Hematopoietic multipotent progenitor cell treated with erythropoietin and hydrocortisone succinate and interleukin-3 and kit ligand, for 8 days (in vitro differentiated cells): ENCODE measurements at regions not wholly inside any gene's neighbourhood (a gene's known extent, or its start where the extent isn't known, plus 50 kb on each side); places are given as distances from the start of the nearest gene placed in this dataset.
"Not testable (repeated sequence)": the region's sequence is repeated elsewhere in the genome, so short reads cannot be mapped to it uniquely, and the experiment has no call there.

Source experiments
- DNase-seq: peaks from one replicate; pipeline ENCODE4 v3.0.0-alpha.2; 2015

GRCh38 chr14:40218282-40218941 is 786.2 kb upstream of the FBXO33 start:
- no peak for DNase-seq

GRCh38 chr14:40216976-40217375 is 784.7 kb upstream of the FBXO33 start:
- no peak for DNase-seq

GRCh38 chr14:40216408-40216807 is 784.2 kb upstream of the FBXO33 start:
- not testable (repeated sequence) for DNase-seq

- no peak for DNase-seq
Observed at GRCh38 chr14:40213701-40214100, 781.5 kb upstream of the FBXO33 start.

GRCh38 chr14:40204441-40205175 is 772.4 kb upstream of the FBXO33 start:
- DNase-seq: no peak

GRCh38 chr14:40199101-40199500 is 766.9 kb upstream of the FBXO33 start:
- DNase-seq: no peak

- no peak for DNase-seq
Observed at GRCh38 chr14:40197344-40197743, 765.1 kb upstream of the FBXO33 start.

- DNase-seq: no peak
Observed at GRCh38 chr14:40188006-40188405, 755.8 kb upstream of the FBXO33 start.

GRCh38 chr14:40164083-40164482 is 731.9 kb upstream of the FBXO33 start:
- no peak for DNase-seq

GRCh38 chr14:40139657-40140056 is 707.4 kb upstream of the FBXO33 start:
- no peak for DNase-seq

GRCh38 chr14:40133463-40133862 is 701.2 kb upstream of the FBXO33 start:
- no peak for DNase-seq

- no peak for DNase-seq
Observed at GRCh38 chr14:40129159-40129558, 696.9 kb upstream of the FBXO33 start.

GRCh38 chr14:40123816-40124215 is 691.6 kb upstream of the FBXO33 start:
- DNase-seq: no peak

- no peak for DNase-seq
Observed at GRCh38 chr14:40122968-40123648, 690.9 kb upstream of the FBXO33 start.

- no peak for DNase-seq
Observed at GRCh38 chr14:40119765-40120164, 687.5 kb upstream of the FBXO33 start.

GRCh38 chr14:40119321-40119720 is 687.1 kb upstream of the FBXO33 start:
- no peak for DNase-seq

GRCh38 chr14:40115583-40115982 is 683.4 kb upstream of the FBXO33 start:
- DNase-seq: no peak

GRCh38 chr14:40113671-40114070 is 681.4 kb upstream of the FBXO33 start:
- no peak for DNase-seq

GRCh38 chr14:40100544-40101196 is 668.4 kb upstream of the FBXO33 start:
- no peak for DNase-seq

- no peak for DNase-seq
Observed at GRCh38 chr14:40099316-40099715, 667.1 kb upstream of the FBXO33 start.

GRCh38 chr14:40098468-40098867 is 666.2 kb upstream of the FBXO33 start:
- DNase-seq: no peak

- DNase-seq: no peak
Observed at GRCh38 chr14:40096968-40097367, 664.7 kb upstream of the FBXO33 start.

GRCh38 chr14:40093800-40094199 is 661.6 kb upstream of the FBXO33 start:
- DNase-seq: no peak

- no peak for DNase-seq
Observed at GRCh38 chr14:40074169-40074568, 641.9 kb upstream of the FBXO33 start.
